ENCODE measurements at regions not wholly inside any gene's neighbourhood (a gene's known extent, or its start where the extent isn't known, plus 50 kb on each side); places are given as distances from the start of the nearest gene placed in this dataset.

DNA sequence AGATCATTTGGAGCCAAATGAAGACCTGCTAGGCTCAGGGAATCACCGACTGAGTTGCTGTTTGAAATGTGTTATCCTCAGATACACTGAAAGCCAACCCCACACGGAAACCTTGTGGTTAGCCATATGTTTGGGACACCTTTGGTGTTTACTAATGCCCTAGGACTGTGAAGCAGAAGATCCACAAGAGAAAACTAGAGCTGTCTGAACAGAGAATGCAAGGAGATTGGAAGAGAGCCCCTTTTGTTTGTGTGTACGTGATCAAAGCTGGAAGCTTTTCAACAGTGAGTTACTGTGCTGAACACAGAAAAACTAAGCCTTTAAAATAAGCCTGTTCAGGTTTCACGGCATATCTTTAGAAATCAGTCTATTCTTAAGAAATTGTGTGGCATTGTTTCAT lies 908.2 kb upstream of the ADGRL2 start:
- Histone ChIP-seq H3K9ac (ENCODE audit: low read length) (no peak overlapping the region), H3K4me2 (ENCODE audit: low read depth, low read length, poor library complexity, severe bottlenecking) (no peak overlapping the region), H2AFZ (ENCODE audit: low read depth, low read length, severe bottlenecking) (no peak overlapping the region), H3K27me3 (ENCODE audit: low read length) (no peaks in the 10 kb centered on the region), H3K36me3 (ENCODE audit: low read length) (no peaks in the 10 kb centered on the region), H3K79me2 (ENCODE audit: insufficient read depth, low read length) (no peaks in the 10 kb centered on the region), H3K4me3 (ENCODE audit: insufficient read depth, low read length, poor library complexity, severe bottlenecking) (no peak overlapping the region), H3F3A (ENCODE audit: insufficient read depth) (no peaks in the 10 kb centered on the region), H4K20me1 (ENCODE audit: low read depth, low read length) (no peaks in the 10 kb centered on the region), H3K27ac (ENCODE audit: low read depth, low read length) (no peak overlapping the region), H3K9me2 (replicated peaks; ENCODE audit: insufficient read depth, low read length) (no peaks in the 10 kb centered on the region), H3K9me3 (ENCODE audit: insufficient read depth, low read length) (no peaks in the 10 kb centered on the region)
- no peak for TF ChIP-seq EZH2phosphoT487 (conservative IDR thresholded peaks at IDR 0.05; ENCODE audit: low read length)
- TF ChIP-seq, protein P1, sequence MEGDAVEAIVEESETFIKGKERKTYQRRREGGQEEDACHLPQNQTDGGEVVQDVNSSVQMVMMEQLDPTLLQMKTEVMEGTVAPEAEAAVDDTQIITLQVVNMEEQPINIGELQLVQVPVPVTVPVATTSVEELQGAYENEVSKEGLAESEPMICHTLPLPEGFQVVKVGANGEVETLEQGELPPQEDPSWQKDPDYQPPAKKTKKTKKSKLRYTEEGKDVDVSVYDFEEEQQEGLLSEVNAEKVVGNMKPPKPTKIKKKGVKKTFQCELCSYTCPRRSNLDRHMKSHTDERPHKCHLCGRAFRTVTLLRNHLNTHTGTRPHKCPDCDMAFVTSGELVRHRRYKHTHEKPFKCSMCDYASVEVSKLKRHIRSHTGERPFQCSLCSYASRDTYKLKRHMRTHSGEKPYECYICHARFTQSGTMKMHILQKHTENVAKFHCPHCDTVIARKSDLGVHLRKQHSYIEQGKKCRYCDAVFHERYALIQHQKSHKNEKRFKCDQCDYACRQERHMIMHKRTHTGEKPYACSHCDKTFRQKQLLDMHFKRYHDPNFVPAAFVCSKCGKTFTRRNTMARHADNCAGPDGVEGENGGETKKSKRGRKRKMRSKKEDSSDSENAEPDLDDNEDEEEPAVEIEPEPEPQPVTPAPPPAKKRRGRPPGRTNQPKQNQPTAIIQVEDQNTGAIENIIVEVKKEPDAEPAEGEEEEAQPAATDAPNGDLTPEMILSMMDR (IDR thresholded peaks at IDR 0.05; ENCODE audit: insufficient read depth, low read length, poor library complexity, severe bottlenecking), result no peak

DNA sequence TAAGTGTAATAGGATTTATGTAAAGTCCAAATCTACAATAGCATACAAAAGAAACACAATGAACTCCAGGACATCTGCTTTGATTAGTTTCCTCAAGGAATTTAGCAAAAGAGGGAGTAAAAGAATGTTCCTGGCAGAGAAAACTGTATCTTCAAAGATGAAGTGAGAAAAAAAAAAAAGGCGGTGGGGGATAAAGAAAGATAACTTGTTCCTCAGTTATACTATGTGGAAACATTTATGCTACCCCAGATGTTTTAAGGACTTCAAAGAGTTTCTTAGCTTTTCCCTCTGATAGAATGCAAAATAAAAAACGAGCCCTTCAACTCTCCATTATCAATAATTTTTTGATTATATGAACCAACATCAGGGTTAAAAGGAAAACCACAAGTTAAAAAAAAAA lies 908.9 kb upstream of the ADGRL2 start:
- no peaks in the 10 kb centered on the region for H3K9me2 ChIP-seq (replicated peaks; ENCODE audit: insufficient read depth, low read length)
- no peak overlapping the region for H3K9ac ChIP-seq (ENCODE audit: low read length)
- no peaks in the 10 kb centered on the region for H3K36me3 ChIP-seq (ENCODE audit: low read length)
- no peak overlapping the region for H3K27ac ChIP-seq (ENCODE audit: low read depth, low read length)
- H2AFZ ChIP-seq (ENCODE audit: low read depth, low read length, severe bottlenecking), result no peak overlapping the region
- no peak overlapping the region for H3K4me2 ChIP-seq (ENCODE audit: low read depth, low read length, poor library complexity, severe bottlenecking)
- H3K79me2 ChIP-seq (ENCODE audit: insufficient read depth, low read length), result no peaks in the 10 kb centered on the region
- no peaks in the 10 kb centered on the region for H3F3A ChIP-seq (ENCODE audit: insufficient read depth)
- no peak overlapping the region for H3K4me3 ChIP-seq (ENCODE audit: insufficient read depth, low read length, poor library complexity, severe bottlenecking)
- no peaks in the 10 kb centered on the region for H4K20me1 ChIP-seq (ENCODE audit: low read depth, low read length)
- no peaks in the 10 kb centered on the region for H3K9me3 ChIP-seq (ENCODE audit: insufficient read depth, low read length)
- no peak for TF ChIP-seq EZH2phosphoT487 (conservative IDR thresholded peaks at IDR 0.05; ENCODE audit: low read length)
- TF ChIP-seq, protein P1 (IDR thresholded peaks at IDR 0.05; ENCODE audit: insufficient read depth, low read length, poor library complexity, severe bottlenecking), result no peak
- H3K27me3 ChIP-seq (ENCODE audit: low read length), result no peaks in the 10 kb centered on the region

DNA sequence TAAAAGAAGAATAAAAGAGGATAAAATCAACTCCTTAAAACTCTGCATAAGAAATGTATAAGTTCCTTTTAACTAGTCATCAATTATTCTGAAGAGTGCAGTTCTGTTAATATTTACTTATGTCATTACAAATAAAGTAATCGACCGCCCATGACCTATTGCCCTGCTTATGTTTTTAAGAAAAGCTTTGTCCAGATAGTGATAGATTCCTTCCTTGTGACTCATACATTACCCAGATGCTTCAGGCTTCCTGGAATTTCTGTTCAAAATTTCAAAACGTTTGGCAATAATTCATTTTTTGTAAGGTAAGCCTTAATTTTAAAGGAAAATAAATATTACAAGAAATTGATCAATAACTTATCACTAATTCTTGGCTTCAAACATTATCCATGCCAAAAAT lies 918.2 kb upstream of the ADGRL2 start:
- TF ChIP-seq, protein P1 (IDR thresholded peaks at IDR 0.05; ENCODE audit: insufficient read depth, low read length, poor library complexity, severe bottlenecking), result no peak
- TF ChIP-seq EZH2phosphoT487 (conservative IDR thresholded peaks at IDR 0.05; ENCODE audit: low read length), result no peak
- Histone ChIP-seq H4K20me1 (ENCODE audit: low read depth, low read length) (no peaks in the 10 kb centered on the region), H3K9me2 (replicated peaks; ENCODE audit: insufficient read depth, low read length) (no peaks in the 10 kb centered on the region), H3K9ac (ENCODE audit: low read length) (no peak overlapping the region), H2AFZ (ENCODE audit: low read depth, low read length, severe bottlenecking) (no peak overlapping the region), H3K4me2 (ENCODE audit: low read depth, low read length, poor library complexity, severe bottlenecking) (no peak overlapping the region), H3K27ac (ENCODE audit: low read depth, low read length) (no peak overlapping the region), H3K4me3 (ENCODE audit: insufficient read depth, low read length, poor library complexity, severe bottlenecking) (no peak overlapping the region), H3K36me3 (ENCODE audit: low read length) (no peaks in the 10 kb centered on the region), H3K79me2 (ENCODE audit: insufficient read depth, low read length) (no peaks in the 10 kb centered on the region), H3K27me3 (ENCODE audit: low read length) (no peaks in the 10 kb centered on the region), H3F3A (ENCODE audit: insufficient read depth) (no peaks in the 10 kb centered on the region), H3K9me3 (ENCODE audit: insufficient read depth, low read length) (no peaks in the 10 kb centered on the region)

Data from SU-DHL-6 (cell line).